Keratinocyte (primary cell): ENCODE measurements at regions not wholly inside any gene's neighbourhood (a gene's known extent, or its start where the extent isn't known, plus 50 kb on each side); places are given as distances from the start of the nearest gene placed in this dataset.
A peak's percentile ranks its signal among the peaks of the same experiment; 100 is the strongest.
"Not testable (repeated sequence)": the region's sequence is repeated elsewhere in the genome, so short reads cannot be mapped to it uniquely, and the experiment has no call there.

Experiments used
- DNase-seq: peaks from one replicate; pipeline ENCODE4 v3.0.0-alpha.2; 2011; ENCODE audit warnings: low read depth, missing footprints, low spot score
- FAIRE-seq: peaks from 2 replicates; lab custom pipeline; 2011; peaks lifted over from hg19 to GRCh38; lab: Jason Lieb, UNC
- H2AFZ ChIP-seq: 2 replicates; pipeline ENCODE4 v1.6.0; 2012; ENCODE audit warnings: low read length, control low read depth, inconsistent platforms; ENCODE audit not compliant: control insufficient read depth
- H3K27ac ChIP-seq: 2 replicates; pipeline ENCODE4 v1.5.1; 2011; ENCODE audit warnings: low read length; ENCODE audit not compliant: control insufficient read depth, insufficient read depth
- H3K27me3 ChIP-seq: 3 replicates; pipeline ENCODE4 v1.6.0; 2011; ENCODE audit warnings: low read length; ENCODE audit not compliant: control insufficient read depth, insufficient read depth; ENCODE audit errors: extremely low read depth
- H3K36me3 ChIP-seq, 2 experiments: 2 replicates in 1 of 2; 3 replicates in 1 of 2; pipeline ENCODE4 v1.5.1; 2011; ENCODE audit warnings: low read length in 2 of 2, mild to moderate bottlenecking in 1 of 2; ENCODE audit not compliant: control insufficient read depth in 2 of 2, insufficient read depth in 2 of 2; ENCODE audit errors: extremely low read depth in 1 of 2
- H3K4me1 ChIP-seq: 3 replicates; pipeline ENCODE4 v1.5.1; 2011; ENCODE audit warnings: low read length; ENCODE audit not compliant: control insufficient read depth, insufficient read depth; ENCODE audit errors: extremely low read depth
- H3K4me2 ChIP-seq: 3 replicates; pipeline ENCODE4 v1.6.0; 2011; ENCODE audit warnings: low read depth, low read length; ENCODE audit not compliant: control insufficient read depth, insufficient read depth; ENCODE audit errors: extremely low read depth
- H3K4me3 ChIP-seq, 3 experiments: fragments of 200-600 bp in 1 of 3; sonication (generic) in 1 of 3; 2 replicates in 2 of 3; 3 replicates in 1 of 3; pipeline ENCODE4 v1.5.1; 2011 to 2016; ENCODE audit warnings: low read length in 3 of 3, mild to moderate bottlenecking in 3 of 3, control low read depth in 2 of 3, inconsistent platforms in 1 of 3, low read depth in 1 of 3, mixed read lengths in 1 of 3, mixed run types in 1 of 3, moderate library complexity in 1 of 3; ENCODE audit not compliant: control insufficient read depth in 2 of 3, insufficient read depth in 2 of 3; ENCODE audit errors: extremely low read depth in 1 of 3
- H3K79me2 ChIP-seq: 2 replicates; pipeline ENCODE4 v1.6.0; 2012; ENCODE audit warnings: low read length; ENCODE audit not compliant: control insufficient read depth, insufficient read depth
- H3K9ac ChIP-seq: 3 replicates; pipeline ENCODE4 v1.6.0; 2011; ENCODE audit warnings: low read length; ENCODE audit not compliant: control insufficient read depth, insufficient read depth; ENCODE audit errors: extremely low read depth
- H3K9me1 ChIP-seq: 3 replicates; pipeline ENCODE4 v1.6.0; 2011; ENCODE audit warnings: low read length; ENCODE audit not compliant: control insufficient read depth, insufficient read depth; ENCODE audit errors: extremely low read depth
- H3K9me3 ChIP-seq: 2 replicates; pipeline ENCODE4 v1.5.1; 2012; ENCODE audit warnings: low read depth, low read length; ENCODE audit not compliant: control insufficient read depth
- H4K20me1 ChIP-seq: 3 replicates; pipeline ENCODE4 v1.6.0; 2011; ENCODE audit warnings: low read length; ENCODE audit not compliant: control insufficient read depth, insufficient read depth; ENCODE audit errors: extremely low read depth
- CTCF ChIP-seq, 3 experiments: IDR thresholded peaks in 1 of 3; conservative IDR thresholded peaks in 1 of 3; optimal IDR thresholded peaks in 1 of 3; 2 replicates in 2 of 3; 3 replicates in 1 of 3; pipeline versions ENCODE3 to v1.5.1; 2011; ENCODE audit warnings: low read length in 3 of 3, mild to moderate bottlenecking in 3 of 3, moderate library complexity in 2 of 3, control low read depth in 1 of 3, inconsistent platforms in 1 of 3; ENCODE audit not compliant: insufficient read depth in 2 of 3; ENCODE audit errors: extremely low read depth in 1 of 3
- EZH2 ChIP-seq: IDR thresholded peaks from one replicate; pipeline ENCODE4 v1.6.1; 2012; ENCODE audit warnings: inconsistent platforms, mild to moderate bottlenecking, low read length, moderate library complexity
- dilution Hi-C: fragments of 300-500 bp; cut with MboI; formaldehyde crosslinking; loops from one replicate; pipeline ENCODE4 v1.7.0; 2020; ENCODE audit warnings: low sequenced_read_pairs; ENCODE audit not compliant: extremely low pct_ligation_motif_present

- no peak for TF ChIP-seq EZH2
- TF ChIP-seq CTCF (optimal IDR thresholded peaks at IDR 0.05 in 1 of 3, IDR thresholded peaks at IDR 0.05 in 1 of 3, conservative IDR thresholded peaks at IDR 0.05 in 1 of 3; ENCODE audit: extremely low read depth in 1 of 3, insufficient read depth in 2 of 3, low read length in 3 of 3) = no peak
- H3K9me3 ChIP-seq = no peaks in the 10 kb centered on the region
- H3K9me1 ChIP-seq = no peaks in the 10 kb centered on the region
- no peak overlapping the region for H3K9ac ChIP-seq
- FAIRE-seq (no peak), DNase-seq (no peak)
- no peaks in the 10 kb centered on the region for H3K27me3 ChIP-seq
- H3K4me2 ChIP-seq = no peak overlapping the region
- H2AFZ ChIP-seq = no peak overlapping the region
- H3K4me1 ChIP-seq = no peaks in the 10 kb centered on the region
- no peaks in the 10 kb centered on the region for H4K20me1 ChIP-seq
- H3K79me2 ChIP-seq = no peaks in the 10 kb centered on the region
- no peak overlapping the region for H3K27ac ChIP-seq
- dilution Hi-C loops = no loop called here
- no peaks in the 10 kb centered on the region for H3K36me3 ChIP-seq
- H3K4me3 ChIP-seq = no peak overlapping the region
These were observed 107.2 kb upstream of the WDR1 start for GRCh38 chr4:10223782-10224181.

GRCh38 chr4:10213481-10213880, 96.9 kb upstream of the WDR1 start:
- H3K4me1 ChIP-seq = peaks cover 14% of the 10 kb centered on the region
- DNase-seq, H3K79me2 ChIP-seq, H3K4me3 ChIP-seq, H2AFZ ChIP-seq, H3K27ac ChIP-seq, H3K9ac ChIP-seq, H3K9me3 ChIP-seq, H3K9me1 ChIP-seq, FAIRE-seq, H3K4me2 ChIP-seq, H3K27me3 ChIP-seq, dilution Hi-C loops, H3K36me3 ChIP-seq, H4K20me1 ChIP-seq: not testable (repeated sequence)

DNA sequence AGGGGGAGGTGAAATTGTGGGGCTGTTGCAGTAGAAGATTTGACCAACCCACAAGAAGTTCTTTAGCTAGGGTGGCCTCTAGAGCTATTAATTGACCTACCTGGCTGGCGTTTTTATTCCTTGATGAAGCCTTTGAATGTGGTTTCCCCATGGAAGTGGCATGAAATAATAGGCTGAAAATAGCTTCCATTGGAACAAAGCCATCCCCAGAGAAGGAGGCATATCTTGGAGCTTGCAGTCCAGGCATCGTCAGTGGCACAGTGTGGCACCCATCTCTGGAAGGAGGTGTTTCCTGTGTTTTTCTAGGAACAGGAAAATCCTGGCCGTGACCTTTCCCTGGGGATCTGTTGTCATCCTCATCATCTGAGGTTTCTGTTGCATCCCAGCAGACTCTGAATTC, 96.3 kb upstream of the WDR1 start:
- no peaks in the 10 kb centered on the region for H3K9me3 ChIP-seq
- FAIRE-seq = peak; percentile 20
- no peaks in the 10 kb centered on the region for H4K20me1 ChIP-seq

More for the DNA sequence above, 96.3 kb upstream of the WDR1 start:
- Histone ChIP-seq H3K27ac (peak overlapping the region; percentile 14), H3K27me3 (no peaks in the 10 kb centered on the region), H3K36me3 (no peaks in the 10 kb centered on the region), H3K4me1 (peaks cover 14% of the 10 kb centered on the region), H3K4me2 (no peak overlapping the region), H3K4me3 (no peak overlapping the region), H3K9me1 (no peaks in the 10 kb centered on the region), H3K9ac (no peak overlapping the region), H3K79me2 (no peaks in the 10 kb centered on the region), H2AFZ (peak overlapping the region; percentile 19)
- TF ChIP-seq CTCF (optimal IDR thresholded peaks at IDR 0.05 in 1 of 3, IDR thresholded peaks at IDR 0.05 in 1 of 3, conservative IDR thresholded peaks at IDR 0.05 in 1 of 3; ENCODE audit: extremely low read depth in 1 of 3, insufficient read depth in 2 of 3, low read length in 3 of 3) (no peak), EZH2 (no peak)
- no peak for DNase-seq
- dilution Hi-C loops = no loop called here
